Liver (tissue), 8 donors: ENCODE measurements at regions not wholly inside any gene's neighbourhood (a gene's known extent, or its start where the extent isn't known, plus 50 kb on each side); places are given as distances from the start of the nearest gene placed in this dataset.
"Not testable (repeated sequence)": the region's sequence is repeated elsewhere in the genome, so short reads cannot be mapped to it uniquely, and the experiment has no call there.

Experiments used
- DNase-seq: peaks from one replicate; pipeline ENCODE4 v3.0.0-alpha.2; 2017; ENCODE audit warnings: low spot score
- H3K27ac ChIP-seq, 2 donors: one replicate each; pipeline ENCODE4 v1.7.0; 2013; ENCODE audit warnings: inconsistent platforms in 2 of 2, low read length in 2 of 2, control low read depth in 1 of 2, low read depth in 1 of 2, mild to moderate bottlenecking in 1 of 2
- H3K27me3 ChIP-seq, 4 donors: one replicate each; pipeline versions ENCODE4 v1.6.1 to v1.7.0; 2013; ENCODE audit warnings: low read length in 3 of 4, inconsistent platforms in 1 of 4, mild to moderate bottlenecking in 1 of 4, moderate library complexity in 1 of 4; ENCODE audit not compliant: control insufficient read depth in 4 of 4, insufficient read depth in 4 of 4
- H3K36me3 ChIP-seq, 4 donors: one replicate each; pipeline versions ENCODE4 v1.6.1 to v1.7.0; 2013; ENCODE audit warnings: low read length in 3 of 4, mild to moderate bottlenecking in 3 of 4, low read depth in 1 of 4, moderate library complexity in 1 of 4; ENCODE audit not compliant: control insufficient read depth in 4 of 4, insufficient read depth in 3 of 4
- H3K4me1 ChIP-seq, 4 donors: one replicate each; pipeline versions ENCODE4 v1.6.1 to v1.7.0; 2013; ENCODE audit warnings: low read length in 3 of 4, mild to moderate bottlenecking in 3 of 4, moderate library complexity in 1 of 4; ENCODE audit not compliant: control insufficient read depth in 4 of 4, insufficient read depth in 4 of 4
- H3K4me3 ChIP-seq, 3 donors: one replicate each; pipeline versions ENCODE4 v1.6.1 to v1.7.0; 2013; ENCODE audit warnings: low read length in 3 of 3, control low read depth in 1 of 3, low read depth in 1 of 3, mild to moderate bottlenecking in 1 of 3
- H3K9ac ChIP-seq, 2 donors: one replicate each; pipeline ENCODE4 v1.7.0; 2013; ENCODE audit warnings: low read length in 2 of 2, mild to moderate bottlenecking in 2 of 2, moderate library complexity in 2 of 2, control low read depth in 1 of 2, low read depth in 1 of 2
- H3K9me3 ChIP-seq, 4 donors: one replicate each; pipeline versions ENCODE4 v1.6.1 to v1.7.0; 2013; ENCODE audit warnings: low read length in 3 of 4; ENCODE audit not compliant: control insufficient read depth in 4 of 4
- ATF3 ChIP-seq: IDR thresholded peaks from 2 replicates; pipeline ENCODE4 v1.6.1; 2016; ENCODE audit warnings: antibody characterized with exemption
- CTCF ChIP-seq: fragments of 150-350 bp; IDR thresholded peaks from 2 replicates; pipeline ENCODE4 v1.5.1; 2017; ENCODE audit warnings: improper control_type of control experiment, low read depth, low read length; ENCODE audit not compliant: missing input control
- FOXA1 ChIP-seq: IDR thresholded peaks from 2 replicates; pipeline ENCODE4 v1.6.1; 2016; ENCODE audit warnings: antibody characterized with exemption
- GABPA ChIP-seq, 2 donors: IDR thresholded peaks in 1 of 2; conservative IDR thresholded peaks in 1 of 2; 2 replicates each; pipeline ENCODE4 v1.6.1; 2016; ENCODE audit warnings: antibody characterized with exemption in 2 of 2, mild to moderate bottlenecking in 1 of 2, moderate library complexity in 1 of 2
- HNF4A ChIP-seq, 2 donors: conservative IDR thresholded peaks; 2 replicates each; pipeline ENCODE4 v1.6.1; 2016; ENCODE audit warnings: antibody characterized with exemption in 2 of 2, mild to moderate bottlenecking in 2 of 2
- HNF4G ChIP-seq: IDR thresholded peaks from 2 replicates; pipeline ENCODE4 v1.6.1; 2016; ENCODE audit warnings: antibody characterized with exemption
- JUND ChIP-seq, 2 donors: IDR thresholded peaks; 2 replicates each; pipeline ENCODE4 v1.6.1; 2016; ENCODE audit warnings: antibody characterized with exemption in 2 of 2
- MAX ChIP-seq: IDR thresholded peaks from 2 replicates; pipeline ENCODE4 v1.6.1; 2016; ENCODE audit warnings: antibody characterized with exemption
- NR2F2 ChIP-seq: IDR thresholded peaks from 2 replicates; pipeline ENCODE4 v1.6.1; 2016; ENCODE audit warnings: antibody characterized with exemption
- REST ChIP-seq: IDR thresholded peaks from 2 replicates; pipeline ENCODE4 v1.6.1; 2016; ENCODE audit warnings: antibody characterized with exemption, mild to moderate bottlenecking
- SP1 ChIP-seq: IDR thresholded peaks from 2 replicates; pipeline ENCODE4 v1.6.1; 2018; ENCODE audit warnings: antibody characterized with exemption, mild to moderate bottlenecking
- TAF1 ChIP-seq: conservative IDR thresholded peaks from 2 replicates; pipeline ENCODE4 v1.6.1; 2016; ENCODE audit warnings: antibody characterized with exemption, mild to moderate bottlenecking
- YY1 ChIP-seq: IDR thresholded peaks from 2 replicates; pipeline ENCODE4 v1.6.1; 2016; ENCODE audit warnings: antibody characterized with exemption, mild to moderate bottlenecking
- ZBTB33 ChIP-seq: IDR thresholded peaks from 2 replicates; pipeline ENCODE4 v1.6.1; 2016; ENCODE audit warnings: antibody characterized with exemption
- WGBS: extraction: QIAGEN DNeasy Blood & Tissue Kit; methylation state at CpG from one replicate; pipeline ENCODE4 v1.1.7; 2013; 5-methylcytosine and 5-hydroxymethylcytosine counted together
- donor health status: healthy.
- donor health status: healthy.
- donor health status: healthy.
- donor health status: healthy.
- donor health status: healthy.

GRCh38 chr4:31023109-31023508, 302.9 kb downstream of the PCDH7 start (continued):
- no peak for TF ChIP-seq HNF4A (conservative IDR thresholded peaks at IDR 0.05)
- TF ChIP-seq MAX = no peak

GRCh38 chr4:31023742-31024141, 303.6 kb downstream of the PCDH7 start:
- Histone ChIP-seq H3K9me3 (no peaks in the 10 kb centered on the region), H3K9ac (no peak overlapping the region), H3K27ac (no peak overlapping the region), H3K4me1 (no peaks in the 10 kb centered on the region), H3K36me3 (no peaks in the 10 kb centered on the region), H3K27me3 (no peaks in the 10 kb centered on the region), H3K4me3 (no peak overlapping the region)
- 54% methylated on average over 2 of the region's 2 CpGs for WGBS
- TF ChIP-seq ATF3 (no peak), GABPA (IDR thresholded peaks at IDR 0.05 in 1 of 2, conservative IDR thresholded peaks at IDR 0.05 in 1 of 2) (no peak), SP1 (no peak), HNF4G (no peak), REST (no peak), TAF1 (no peak), NR2F2 (no peak)
- no peak for DNase-seq

- WGBS = 86% methylated on average over 12 of the region's 12 CpGs
- not testable (repeated sequence) for DNase-seq, H3K4me3 ChIP-seq
Measured at GRCh38 chr4:31024781-31025180, 304.6 kb downstream of the PCDH7 start.

GRCh38 chr4:31026256-31026655, 306.1 kb downstream of the PCDH7 start:
- Histone ChIP-seq H3K4me1 (no peaks in the 10 kb centered on the region), H3K9ac (no peak overlapping the region), H3K9me3 (no peaks in the 10 kb centered on the region), H3K36me3 (no peaks in the 10 kb centered on the region), H3K27me3 (peaks cover 0 to 2% (median 0%) of the 10 kb centered on the region in 4 donors), H3K27ac (no peak overlapping the region), H3K4me3 (no peak overlapping the region)
- DNase-seq = no peak
- TF ChIP-seq JUND (IDR thresholded peaks at IDR 0.05) (no peak), YY1 (no peak), CTCF (no peak), REST (no peak), ZBTB33 (no peak), FOXA1 (no peak)
- WGBS = 78% methylated on average over 5 of the region's 5 CpGs

More at GRCh38 chr4:31024781-31025180, 304.6 kb downstream of the PCDH7 start:
- not testable (repeated sequence) for H3K36me3 ChIP-seq, H3K9me3 ChIP-seq, H3K9ac ChIP-seq, H3K4me1 ChIP-seq, H3K27ac ChIP-seq, H3K27me3 ChIP-seq
